Activated CD4-positive, alpha-beta T cell treated with anti-CD3 and anti-CD28 coated beads, Interleukin-2, amount 50 U/mL, for 24 hours (primary cell): ENCODE measurements at regions not wholly inside any gene's neighbourhood (a gene's known extent, or its start where the extent isn't known, plus 50 kb on each side); places are given as distances from the start of the nearest gene placed in this dataset.

ENCODE experiments used
- DNase-seq, 2 donors: peaks; one replicate each; pipeline ENCODE4 v3.0.0-alpha.2; 2020; ENCODE audit warnings: low read depth in 1 of 2, low spot score in 1 of 2

- no peak for DNase-seq
These were observed 672.2 kb downstream of the KCTD8 start for GRCh38 chr4:43776371-43776770.

GRCh38 chr4:43778187-43778915 is 670.3 kb downstream of the KCTD8 start:
- DNase-seq = no peak

- DNase-seq = no peak
These were observed 667.5 kb downstream of the KCTD8 start for GRCh38 chr4:43781125-43781524.

GRCh38 chr4:43782391-43782790 is 666.2 kb downstream of the KCTD8 start:
- no peak for DNase-seq

GRCh38 chr4:43816116-43816515 is 632.5 kb downstream of the KCTD8 start:
- DNase-seq = no peak

- no peak for DNase-seq
These were observed 626.0 kb downstream of the KCTD8 start for GRCh38 chr4:43822621-43823020.

- DNase-seq = no peak
These were observed 612.7 kb downstream of the KCTD8 start for GRCh38 chr4:43835869-43836268.

- DNase-seq = no peak
These were observed 611.4 kb downstream of the KCTD8 start for GRCh38 chr4:43837171-43837570.

- DNase-seq = no peak
These were observed 611.0 kb downstream of the KCTD8 start for GRCh38 chr4:43837604-43838003.

- DNase-seq = no peak
These were observed 606.0 kb downstream of the KCTD8 start for GRCh38 chr4:43842594-43842993.

GRCh38 chr4:43843501-43843900 is 605.1 kb downstream of the KCTD8 start:
- DNase-seq = no peak

GRCh38 chr4:43846111-43846587 is 602.5 kb downstream of the KCTD8 start:
- no peak for DNase-seq

- DNase-seq = no peak
These were observed 594.9 kb downstream of the KCTD8 start for GRCh38 chr4:43853565-43854264.

GRCh38 chr4:43855283-43855682 is 593.3 kb downstream of the KCTD8 start:
- no peak for DNase-seq

- DNase-seq = no peak
These were observed 583.9 kb downstream of the KCTD8 start for GRCh38 chr4:43864616-43865146.

- DNase-seq = no peak
These were observed 580.7 kb downstream of the KCTD8 start for GRCh38 chr4:43867908-43868307.

GRCh38 chr4:43875655-43876054 is 573.0 kb downstream of the KCTD8 start:
- DNase-seq = no peak

- DNase-seq = no peak
These were observed 566.1 kb downstream of the KCTD8 start for GRCh38 chr4:43882470-43882869.

- DNase-seq = no peak
These were observed 562.4 kb downstream of the KCTD8 start for GRCh38 chr4:43886196-43886595.

- DNase-seq = no peak
These were observed 549.8 kb downstream of the KCTD8 start for GRCh38 chr4:43898836-43899235.

GRCh38 chr4:43903456-43903855 is 545.2 kb downstream of the KCTD8 start:
- no peak for DNase-seq

GRCh38 chr4:43918377-43918776 is 530.2 kb downstream of the KCTD8 start:
- DNase-seq = no peak
